ENCODE measurements at regions not wholly inside any gene's neighbourhood (a gene's known extent, or its start where the extent isn't known, plus 50 kb on each side); places are given as distances from the start of the nearest gene placed in this dataset.

DNA sequence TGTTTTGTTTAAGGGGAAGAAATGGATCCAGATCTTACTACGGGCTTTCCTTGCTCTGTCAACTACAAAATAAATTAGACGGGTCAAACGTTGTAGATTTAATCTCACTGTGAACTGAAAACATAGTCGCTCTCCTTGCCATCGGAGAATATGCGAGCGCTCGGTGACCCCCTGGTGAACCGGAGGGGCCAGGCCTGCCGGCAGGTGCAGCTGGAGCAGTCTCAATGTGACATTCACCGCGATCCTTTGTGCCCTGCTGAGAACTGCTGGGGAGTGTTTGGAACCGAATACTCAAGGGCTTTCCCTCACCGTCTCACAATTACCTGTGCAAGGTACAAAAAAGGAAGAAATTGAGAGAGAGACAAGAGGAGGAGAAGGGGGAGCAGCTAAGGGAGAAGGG, 174.1 kb upstream of the GPR26 start:
- Histone ChIP-seq H3K27me3 (ENCODE audit: control insufficient read depth in 1 of 2, insufficient read depth in 2 of 2, low read length in 2 of 2) (peaks cover 7 to 28% of the 10 kb centered on the region in 2 experiments; a peak in 4 of 5 replicates), H3K79me2 (ENCODE audit: insufficient read depth, low read length) (no peaks in the 10 kb centered on the region), H2AFZ (ENCODE audit: low read length) (no peak overlapping the region), H4K20me1 (ENCODE audit: insufficient read depth, low read length) (no peaks in the 10 kb centered on the region), H3K36me3 (replicated peaks in 1 of 2; ENCODE audit: control insufficient read depth in 1 of 2, insufficient read depth in 2 of 2, low read length in 2 of 2) (no peaks in the 10 kb centered on the region), H3K9me3 (ENCODE audit: low read length) (no peaks in the 10 kb centered on the region), H3K27ac (ENCODE audit: extremely low read length, insufficient read depth, low read length) (no peak overlapping the region), H3K4me3 (replicated peaks in 1 of 3; ENCODE audit: insufficient read depth in 1 of 3, low read depth in 2 of 3, low read length in 3 of 3) (no peak overlapping the region), H3K4me1 (ENCODE audit: insufficient read depth, low read length) (no peaks in the 10 kb centered on the region), H3K4me2 (ENCODE audit: low read depth, low read length) (no peak overlapping the region), H3K9ac (ENCODE audit: insufficient read depth, low read depth, low read length) (no peak overlapping the region)
- DNase-seq (ENCODE audit: low spot score) (no peak), FAIRE-seq (no peak), ATAC-seq (no peak)
- intact Hi-C loops (cut with micrococcal nuclease; ENCODE audit: unreplicated experiment) (no loop called here), in situ Hi-C loops (cut with HindIII; ENCODE audit: extremely low pct_ligation_motif_present, low pct_unique_long_range_greater_than_20kb) (no loop called here)
- POLR2A ChIA-PET: no interaction called here
- CTCF ChIA-PET (ENCODE audit: low intra/inter-chr PET ratio, low total read pairs): no interaction called here
- 74% methylated on average over 14 of the region's 14 CpGs for WGBS (ENCODE audit: low lambda C conversion rate)
- TF ChIP-seq DPF2 (CRISPR knock-in tag; IDR thresholded peaks at IDR 0.05; ENCODE audit: borderline replicate concordance, low read depth) (no peak), ZNF878 (CRISPR knock-in tag; IDR thresholded peaks at IDR 0.05) (no peak), ZNF496 (CRISPR knock-in tag; IDR thresholded peaks at IDR 0.05; ENCODE audit: insufficient replicate concordance) (no peak), ZNF558 (CRISPR knock-in tag; IDR thresholded peaks at IDR 0.05; ENCODE audit: borderline replicate concordance) (no peak), CAMTA2 (CRISPR knock-in tag; IDR thresholded peaks at IDR 0.05; ENCODE audit: borderline replicate concordance) (no peak), KLF9 (CRISPR knock-in tag; IDR thresholded peaks at IDR 0.05; ENCODE audit: low read depth) (no peak), ZNF546 (CRISPR knock-in tag; conservative IDR thresholded peaks at IDR 0.05) (no peak), KLF13 (CRISPR knock-in tag; IDR thresholded peaks at IDR 0.05) (no peak), IRX3 (CRISPR knock-in tag; IDR thresholded peaks at IDR 0.05; ENCODE audit: borderline replicate concordance, low read depth) (no peak)
- TF ChIP-seq, protein P1, sequence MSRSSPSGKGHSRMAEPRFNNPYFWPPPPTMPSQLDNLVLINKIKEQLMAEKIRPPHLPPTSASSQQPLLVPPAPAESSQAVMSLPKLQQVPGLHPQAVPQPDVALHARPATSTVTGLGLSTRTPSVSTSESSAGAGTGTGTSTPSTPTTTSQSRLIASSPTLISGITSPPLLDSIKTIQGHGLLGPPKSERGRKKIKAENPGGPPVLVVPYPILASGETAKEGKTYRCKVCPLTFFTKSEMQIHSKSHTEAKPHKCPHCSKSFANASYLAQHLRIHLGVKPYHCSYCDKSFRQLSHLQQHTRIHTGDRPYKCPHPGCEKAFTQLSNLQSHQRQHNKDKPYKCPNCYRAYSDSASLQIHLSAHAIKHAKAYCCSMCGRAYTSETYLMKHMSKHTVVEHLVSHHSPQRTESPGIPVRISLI (CRISPR knock-in tag; IDR thresholded peaks at IDR 0.05; ENCODE audit: borderline replicate concordance): no peak
- TF ChIP-seq, protein P2, sequence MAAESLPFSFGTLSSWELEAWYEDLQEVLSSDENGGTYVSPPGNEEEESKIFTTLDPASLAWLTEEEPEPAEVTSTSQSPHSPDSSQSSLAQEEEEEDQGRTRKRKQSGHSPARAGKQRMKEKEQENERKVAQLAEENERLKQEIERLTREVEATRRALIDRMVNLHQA (CRISPR knock-in tag; IDR thresholded peaks at IDR 0.05): no peak
- no TSS peak for BruUV-seq (replicated peaks)

Measured in HepG2 (cell line).